PFSK-1 (cell line): ENCODE measurements at regions not wholly inside any gene's neighbourhood (a gene's known extent, or its start where the extent isn't known, plus 50 kb on each side); places are given as distances from the start of the nearest gene placed in this dataset.

Source experiments
- REST ChIP-seq, 2 experiments: IDR thresholded peaks; 2 replicates each; pipeline versions ENCODE4 v1.6.1 to v1.8.0; 2011 to 2012; ENCODE audit warnings: low read depth in 2 of 2, low read length in 2 of 2, control low read depth in 1 of 2, inconsistent platforms in 1 of 2, mild to moderate bottlenecking in 1 of 2, moderate library complexity in 1 of 2; ENCODE audit not compliant: insufficient read depth in 1 of 2
- SIN3A ChIP-seq: IDR thresholded peaks from 2 replicates; pipeline ENCODE4 v1.6.1; 2012; ENCODE audit warnings: mild to moderate bottlenecking, low read length, moderate library complexity, borderline replicate concordance; ENCODE audit not compliant: insufficient read depth
- TAF1 ChIP-seq: IDR thresholded peaks from 2 replicates; pipeline ENCODE4 v1.6.1; 2012; ENCODE audit warnings: low read length, control low read depth, borderline replicate concordance; ENCODE audit not compliant: insufficient read depth

GRCh38 chr2:215825707-215826106 is 187.6 kb downstream of the MREG start:
- TF ChIP-seq TAF1 (no peak), REST (IDR thresholded peaks at IDR 0.05; ENCODE audit: insufficient read depth in 1 of 2, low read depth in 2 of 2, low read length in 2 of 2) (no peak), SIN3A (no peak)
